SK-N-SH (cell line): ENCODE measurements at regions not wholly inside any gene's neighbourhood (a gene's known extent, or its start where the extent isn't known, plus 50 kb on each side); places are given as distances from the start of the nearest gene placed in this dataset.

ENCODE experiments used
- CTCF ChIA-PET: fragments of 300-600, 350-600 bp; formaldehyde crosslinking; extraction: SDS; loops from one replicate; lab custom pipeline; 2021; lab: Yijun Ruan, JAX
- POLR2A ChIA-PET: fragments of 350-600 bp; sonication (Branson Sonifier 250); formaldehyde crosslinking; extraction: SDS; loops from one replicate; lab custom pipeline; 2020; ENCODE audit warnings: antibody characterized with exemption, inconsistent platforms; lab: Yijun Ruan, JAX
- DNase-seq: peaks from one replicate; pipeline ENCODE4 v3.0.0; 2012
- H2AFZ ChIP-seq: fragments of 200-600 bp; sonication (generic); 2 replicates; pipeline ENCODE4 v1.8.1; 2016; ENCODE audit warnings: antibody characterized with exemption, mild to moderate bottlenecking, low read depth
- H3F3A ChIP-seq: fragments of 200-600 bp; sonication (generic); replicated peaks from 2 replicates; pipeline ENCODE3; 2016; ENCODE audit warnings: antibody characterized with exemption, mild to moderate bottlenecking; ENCODE audit not compliant: insufficient read depth
- H3K27ac ChIP-seq, 2 experiments: fragments of 200-500 bp in 1 of 2; fragments of 200-600 bp in 1 of 2; sonication (Bioruptor generic) in 1 of 2; sonication (generic), shearing (Covaris generic) in 1 of 2; 2 replicates each; pipeline versions ENCODE4 v1.5.1 to v1.6.1; 2014 to 2016; ENCODE audit warnings: low read depth in 2 of 2, inconsistent platforms in 1 of 2, low read length in 1 of 2, mild to moderate bottlenecking in 1 of 2, mixed read lengths in 1 of 2
- H3K27me3 ChIP-seq: fragments of 200-600 bp; sonication (generic), shearing (Covaris generic); 2 replicates; pipeline ENCODE4 v1.6.1; 2016; ENCODE audit warnings: mixed run types; ENCODE audit not compliant: insufficient read depth
- H3K36me3 ChIP-seq, 2 experiments: fragments of 200-500 bp in 1 of 2; fragments of 200-600 bp in 1 of 2; sonication (Bioruptor generic) in 1 of 2; sonication (generic) in 1 of 2; replicated peaks in 1 of 2; 2 replicates each; pipeline versions ENCODE3 to v1.5.1; 2014 to 2016; ENCODE audit warnings: low read length in 1 of 2, mild to moderate bottlenecking in 1 of 2; ENCODE audit not compliant: insufficient read depth in 2 of 2, control insufficient read depth in 1 of 2
- H3K4me1 ChIP-seq, 2 experiments: fragments of 200-500 bp in 1 of 2; fragments of 200-600 bp in 1 of 2; sonication (Bioruptor generic) in 1 of 2; sonication (generic), shearing (Covaris generic) in 1 of 2; 2 replicates each; pipeline versions ENCODE4 v1.5.1 to v1.6.1; 2014 to 2016; ENCODE audit warnings: low read depth in 1 of 2, low read length in 1 of 2, mixed run types in 1 of 2; ENCODE audit not compliant: insufficient read depth in 2 of 2, control insufficient read depth in 1 of 2
- H3K4me2 ChIP-seq: fragments of 200-600 bp; sonication (generic), shearing (Covaris generic); 2 replicates; pipeline ENCODE4 v1.6.1; 2017; ENCODE audit warnings: mixed run types
- H3K4me3 ChIP-seq, 2 experiments: fragments of 200-500 bp in 1 of 2; fragments of 200-600 bp in 1 of 2; sonication (Bioruptor generic) in 1 of 2; sonication (generic), shearing (Covaris generic) in 1 of 2; 2 replicates each; pipeline versions ENCODE4 v1.5.1 to v1.8.1; 2014 to 2016; ENCODE audit warnings: low read depth in 2 of 2, inconsistent platforms in 1 of 2, low read length in 1 of 2, mild to moderate bottlenecking in 1 of 2, mixed read lengths in 1 of 2, moderate library complexity in 1 of 2
- H3K79me2 ChIP-seq: fragments of 200-600 bp; sonication (generic); 2 replicates; pipeline ENCODE4 v1.8.1; 2017; ENCODE audit warnings: mild to moderate bottlenecking; ENCODE audit not compliant: insufficient read depth
- H3K9ac ChIP-seq: fragments of 200-600 bp; sonication (generic); 2 replicates; pipeline ENCODE4 v1.6.1; 2017; ENCODE audit warnings: mixed run types
- H3K9me2 ChIP-seq: fragments of 200-600 bp; sonication (generic); 2 replicates; pipeline ENCODE4 v1.6.1; 2017; ENCODE audit warnings: mixed run types
- H3K9me3 ChIP-seq: fragments of 200-600 bp; sonication (generic); 2 replicates; pipeline ENCODE4 v1.6.1; 2017; ENCODE audit warnings: mixed run types, mild to moderate bottlenecking, moderate library complexity
- H4K20me1 ChIP-seq: fragments of 200-600 bp; sonication (generic); 2 replicates; pipeline ENCODE4 v1.6.1; 2017; ENCODE audit warnings: mild to moderate bottlenecking, mixed run types; ENCODE audit not compliant: insufficient read depth
- CTCF ChIP-seq: fragments of 200-600 bp; sonication (generic); IDR thresholded peaks from 2 replicates; pipeline ENCODE4 v1.6.1; 2017; ENCODE audit warnings: antibody characterized with exemption, mild to moderate bottlenecking, moderate library complexity
- EP300 ChIP-seq, 2 experiments: IDR thresholded peaks; 2 replicates each; pipeline versions ENCODE4 v1.4.0 to v1.6.1; 2012; ENCODE audit warnings: borderline replicate concordance in 1 of 2, low read depth in 1 of 2, low read length in 1 of 2
- FOSL2 ChIP-seq: IDR thresholded peaks from 2 replicates; pipeline ENCODE4 v1.4.0; 2012; ENCODE audit warnings: low read depth, mild to moderate bottlenecking, moderate library complexity, borderline replicate concordance
- GABPA ChIP-seq: IDR thresholded peaks from 2 replicates; pipeline ENCODE4 v1.4.0; 2012; ENCODE audit warnings: low read depth, mild to moderate bottlenecking
- GATA2 ChIP-seq: sonication (generic); formaldehyde crosslinking; IDR thresholded peaks from 2 replicates; pipeline ENCODE4 v1.5.0; 2020; ENCODE audit warnings: mild to moderate bottlenecking, missing genetic modification reagents
- JUND ChIP-seq: IDR thresholded peaks from 2 replicates; pipeline ENCODE4 v1.4.0; 2012
- MEF2A ChIP-seq: IDR thresholded peaks from 2 replicates; pipeline ENCODE4 v1.4.0; 2012; ENCODE audit warnings: low read depth, borderline replicate concordance
- NFIC ChIP-seq: IDR thresholded peaks from 2 replicates; pipeline ENCODE4 v1.4.0; 2012; ENCODE audit warnings: borderline replicate concordance
- PBX3 ChIP-seq: IDR thresholded peaks from 2 replicates; pipeline ENCODE4; 2012
- POLR2AphosphoS5 ChIP-seq: IDR thresholded peaks from 2 replicates; pipeline ENCODE4 v1.6.1; 2012; ENCODE audit warnings: low read depth, low read length
- RAD21 ChIP-seq: IDR thresholded peaks from 2 replicates; pipeline ENCODE4 v1.6.1; 2012; ENCODE audit warnings: mild to moderate bottlenecking, low read length
- REST ChIP-seq: IDR thresholded peaks from 2 replicates; pipeline ENCODE4 v1.6.1; 2012; ENCODE audit warnings: mild to moderate bottlenecking, low read depth, low read length, moderate library complexity
- SMC3 ChIP-seq: IDR thresholded peaks from 2 replicates; pipeline ENCODE4 v1.6.1; 2012; ENCODE audit warnings: low read depth, low read length, improper control_type of control experiment
- TAF1 ChIP-seq: IDR thresholded peaks from 2 replicates; pipeline ENCODE4 v1.6.1; 2012; ENCODE audit warnings: low read depth, mild to moderate bottlenecking, low read length, moderate library complexity, borderline replicate concordance
- TCF12 ChIP-seq: IDR thresholded peaks from 2 replicates; pipeline ENCODE4 v1.4.0; 2012
- TEAD4 ChIP-seq: IDR thresholded peaks from 2 replicates; pipeline ENCODE4 v1.4.0; 2012; ENCODE audit warnings: mild to moderate bottlenecking, borderline replicate concordance; ENCODE audit not compliant: insufficient read depth
- USF1 ChIP-seq: IDR thresholded peaks from 2 replicates; pipeline ENCODE4 v1.4.0; 2012; ENCODE audit warnings: low read depth, borderline replicate concordance
- WGBS: methylation state at CpG from one replicate; pipeline ENCODE4 v1.1.6; 2017; ENCODE audit warnings: low lambda C conversion rate; 5-methylcytosine and 5-hydroxymethylcytosine counted together
- TF ChIP-seq, protein P1 (sequence below): fragments of 150-350 bp; IDR thresholded peaks from 2 replicates; pipeline ENCODE4 v1.6.1; 2017; ENCODE audit warnings: antibody characterized with exemption, low read length, low read depth, borderline replicate concordance
- TF ChIP-seq, protein P2 (sequence below): IDR thresholded peaks from 2 replicates; pipeline ENCODE4 v1.4.0; 2012; ENCODE audit warnings: low read depth, borderline replicate concordance

DNA sequence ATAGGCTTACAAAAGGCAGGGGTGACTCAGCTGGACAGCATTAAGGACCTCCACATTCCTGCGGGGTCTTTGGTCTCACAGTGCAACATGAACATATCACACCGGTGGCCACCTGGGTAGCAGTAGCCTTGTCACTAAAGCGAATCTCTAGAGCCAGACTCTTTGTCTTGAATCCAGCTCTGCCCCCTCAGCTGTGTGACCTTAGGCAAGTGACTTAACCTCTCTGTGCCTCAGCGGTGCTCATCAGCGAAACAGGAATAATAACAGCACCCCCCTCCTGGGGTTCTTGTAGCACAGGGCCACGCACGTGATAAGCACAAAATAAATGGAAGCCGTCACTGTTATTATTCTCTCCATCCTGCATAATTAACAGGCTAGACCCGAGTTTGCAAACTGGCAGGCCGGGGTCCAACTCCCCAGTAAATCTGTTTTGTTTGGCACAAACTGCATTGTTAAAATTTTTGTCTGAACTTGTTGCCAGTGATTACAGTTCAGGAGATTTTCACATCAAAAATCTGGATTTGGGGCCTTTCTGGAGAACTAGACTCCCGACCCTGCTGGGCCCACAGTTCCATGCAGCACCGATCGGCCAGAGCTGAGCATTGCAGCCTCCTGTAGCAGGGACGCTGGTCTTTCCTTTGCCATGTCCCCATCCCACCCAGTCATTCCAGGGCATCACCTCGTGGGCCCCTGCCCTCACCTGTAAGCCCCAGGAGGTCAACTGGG is 174.8 kb downstream of the PHETA1 start:
- H3K4me3 ChIP-seq = no peak overlapping the region
- H3K4me2 ChIP-seq = no peak overlapping the region
- no peaks in the 10 kb centered on the region for H3K9me3 ChIP-seq
- ChIA-PET CTCF (interaction anchor here (0.7 to 1.6 kb wide), 3 partner anchors 8 to 28 kb away, joined by 3 read pairs; no protein-coding TSS in a partner anchor), POLR2A (no interaction called here)
- H3K79me2 ChIP-seq = no peaks in the 10 kb centered on the region
- H4K20me1 ChIP-seq = no peaks in the 10 kb centered on the region
- peak overlapping the region in 1 of 2 experiments; percentile 39; a peak in 2 of 4 replicates for H3K27ac ChIP-seq
- no peaks in the 10 kb centered on the region for H3F3A ChIP-seq
- no peaks in the 10 kb centered on the region for H3K36me3 ChIP-seq
- H3K9me2 ChIP-seq = no peaks in the 10 kb centered on the region
- H2AFZ ChIP-seq = no peak overlapping the region
- 0 out of 2 replicates have a peak, but pooled peaks cover 5% of the 10 kb centered on the region for H3K27me3 ChIP-seq
- no peak overlapping the region for H3K9ac ChIP-seq
- H3K4me1 ChIP-seq = peaks cover 0 to 3% of the 10 kb centered on the region in 2 experiments; a peak in 1 of 4 replicates
- WGBS = 51% methylated on average over 9 of the region's 15 CpGs
- DNase-seq = no peak
- no peak for TF ChIP-seq TCF12
- no peak for TF ChIP-seq GABPA
- no peak for TF ChIP-seq JUND
- TF ChIP-seq TAF1 = no peak
- TF ChIP-seq POLR2AphosphoS5 = no peak
- TF ChIP-seq TEAD4 = no peak
- TF ChIP-seq NFIC = no peak
- no peak for TF ChIP-seq CTCF
- TF ChIP-seq RAD21 = no peak
- no peak for TF ChIP-seq GATA2
- no peak for TF ChIP-seq FOSL2
- TF ChIP-seq, protein P1, sequence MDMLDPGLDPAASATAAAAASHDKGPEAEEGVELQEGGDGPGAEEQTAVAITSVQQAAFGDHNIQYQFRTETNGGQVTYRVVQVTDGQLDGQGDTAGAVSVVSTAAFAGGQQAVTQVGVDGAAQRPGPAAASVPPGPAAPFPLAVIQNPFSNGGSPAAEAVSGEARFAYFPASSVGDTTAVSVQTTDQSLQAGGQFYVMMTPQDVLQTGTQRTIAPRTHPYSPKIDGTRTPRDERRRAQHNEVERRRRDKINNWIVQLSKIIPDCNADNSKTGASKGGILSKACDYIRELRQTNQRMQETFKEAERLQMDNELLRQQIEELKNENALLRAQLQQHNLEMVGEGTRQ = no peak
- TF ChIP-seq USF1 = no peak
- no peak for TF ChIP-seq MEF2A
- TF ChIP-seq REST = no peak
- no peak for TF ChIP-seq SMC3
- TF ChIP-seq EP300 (IDR thresholded peaks at IDR 0.05; ENCODE audit: borderline replicate concordance in 1 of 2, low read depth in 1 of 2, low read length in 1 of 2) = no peak
- TF ChIP-seq, protein P2, sequence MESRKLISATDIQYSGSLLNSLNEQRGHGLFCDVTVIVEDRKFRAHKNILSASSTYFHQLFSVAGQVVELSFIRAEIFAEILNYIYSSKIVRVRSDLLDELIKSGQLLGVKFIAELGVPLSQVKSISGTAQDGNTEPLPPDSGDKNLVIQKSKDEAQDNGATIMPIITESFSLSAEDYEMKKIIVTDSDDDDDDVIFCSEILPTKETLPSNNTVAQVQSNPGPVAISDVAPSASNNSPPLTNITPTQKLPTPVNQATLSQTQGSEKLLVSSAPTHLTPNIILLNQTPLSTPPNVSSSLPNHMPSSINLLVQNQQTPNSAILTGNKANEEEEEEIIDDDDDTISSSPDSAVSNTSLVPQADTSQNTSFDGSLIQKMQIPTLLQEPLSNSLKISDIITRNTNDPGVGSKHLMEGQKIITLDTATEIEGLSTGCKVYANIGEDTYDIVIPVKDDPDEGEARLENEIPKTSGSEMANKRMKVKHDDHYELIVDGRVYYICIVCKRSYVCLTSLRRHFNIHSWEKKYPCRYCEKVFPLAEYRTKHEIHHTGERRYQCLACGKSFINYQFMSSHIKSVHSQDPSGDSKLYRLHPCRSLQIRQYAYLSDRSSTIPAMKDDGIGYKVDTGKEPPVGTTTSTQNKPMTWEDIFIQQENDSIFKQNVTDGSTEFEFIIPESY = no peak
- no peak for TF ChIP-seq PBX3
